SK-N-MC (cell line): ENCODE measurements at regions not wholly inside any gene's neighbourhood (a gene's known extent, or its start where the extent isn't known, plus 50 kb on each side); places are given as distances from the start of the nearest gene placed in this dataset.

Experiments
- EZH2 ChIP-seq: fragments of 200-600 bp; sonication (generic); IDR thresholded peaks from one replicate; pipeline ENCODE4 v1.6.1; 2017; ENCODE audit warnings: antibody characterized with exemption
- FOXP2 ChIP-seq: optimal IDR thresholded peaks from 2 replicates; pipeline ENCODE3; 2011; ENCODE audit warnings: mild to moderate bottlenecking, moderate library complexity; ENCODE audit not compliant: insufficient read depth; ENCODE audit errors: extremely low read length, control extremely low read depth
- POLR2AphosphoS5 ChIP-seq: IDR thresholded peaks from 2 replicates; pipeline ENCODE4 v1.6.1; 2012; ENCODE audit warnings: mild to moderate bottlenecking, low read depth, low read length, borderline replicate concordance

- TF ChIP-seq POLR2AphosphoS5, result no peak; the same call in 1 of the 2 replicates
- TF ChIP-seq EZH2, result no peak
- TF ChIP-seq FOXP2, result no peak
These were observed 321.3 kb downstream of the TMA16 start for GRCh38 chr4:163815776-163816175.
